ENCODE measurements at regions not wholly inside any gene's neighbourhood (a gene's known extent, or its start where the extent isn't known, plus 50 kb on each side); places are given as distances from the start of the nearest gene placed in this dataset.
A peak's percentile ranks its signal among the peaks of the same experiment; 100 is the strongest.

GRCh38 chr14:100381395-100382105 lies 58.4 kb downstream of the SLC25A47 start:
- no peaks in the 10 kb centered on the region for H3K9me3 ChIP-seq (ENCODE audit: control insufficient read depth, low read length, poor library complexity, severe bottlenecking)
- Mint-ChIP-seq H3K4me3 (no peak overlapping the region), H3K36me3 (ENCODE audit: low read depth) (no peaks in the 10 kb centered on the region), H3K27me3 (no peaks in the 10 kb centered on the region), H3K27ac (no peak overlapping the region), H3K4me1 (peaks cover 19% of the 10 kb centered on the region)
- ATAC-seq (no peak), DNase-seq (no peak)

GRCh38 chr14:100382106-100382455 lies 58.9 kb downstream of the SLC25A47 start:
- no peak for ATAC-seq
- Mint-ChIP-seq H3K27ac (no peak overlapping the region), H3K4me3 (no peak overlapping the region), H3K27me3 (no peaks in the 10 kb centered on the region), H3K4me1 (peaks cover 16% of the 10 kb centered on the region), H3K36me3 (ENCODE audit: low read depth) (no peaks in the 10 kb centered on the region)
- H3K9me3 ChIP-seq (ENCODE audit: control insufficient read depth, low read length, poor library complexity, severe bottlenecking) = no peaks in the 10 kb centered on the region
- DNase-seq = no peak

- no peaks in the 10 kb centered on the region for H3K27me3 Mint-ChIP-seq
- H3K27ac Mint-ChIP-seq = no peak overlapping the region
- no peak overlapping the region for H3K4me3 Mint-ChIP-seq
- ATAC-seq (peak; percentile 85), DNase-seq (peak; percentile 48 to 57 (median 50))
- H3K4me1 Mint-ChIP-seq = peaks cover 18% of the 10 kb centered on the region
- no peaks in the 10 kb centered on the region for H3K9me3 ChIP-seq (ENCODE audit: control insufficient read depth, low read length, poor library complexity, severe bottlenecking)
- no peaks in the 10 kb centered on the region for H3K36me3 Mint-ChIP-seq (ENCODE audit: low read depth)
Observed at GRCh38 chr14:100383727-100384158, 60.6 kb downstream of the SLC25A47 start.

GRCh38 chr14:100384277-100384676 lies 61.1 kb downstream of the SLC25A47 start:
- H3K27ac Mint-ChIP-seq = no peak overlapping the region
- H3K36me3 Mint-ChIP-seq (ENCODE audit: low read depth) = no peaks in the 10 kb centered on the region
- H3K9me3 ChIP-seq (ENCODE audit: control insufficient read depth, low read length, poor library complexity, severe bottlenecking) = no peaks in the 10 kb centered on the region
- no peak overlapping the region for H3K4me3 Mint-ChIP-seq
- H3K4me1 Mint-ChIP-seq = peaks cover 16% of the 10 kb centered on the region
- H3K27me3 Mint-ChIP-seq = no peaks in the 10 kb centered on the region
- ATAC-seq = no peak
- DNase-seq = no peak

- no peaks in the 10 kb centered on the region for H3K9me3 ChIP-seq (ENCODE audit: control insufficient read depth, low read length, poor library complexity, severe bottlenecking)
- Mint-ChIP-seq H3K27me3 (no peaks in the 10 kb centered on the region), H3K27ac (no peak overlapping the region), H3K4me1 (peaks cover 20% of the 10 kb centered on the region), H3K4me3 (no peak overlapping the region), H3K36me3 (ENCODE audit: low read depth) (peaks cover 1% of the 10 kb centered on the region)
- DNase-seq (no peak), ATAC-seq (no peak)
Observed at GRCh38 chr14:100384819-100385813, 62.0 kb downstream of the SLC25A47 start.

GRCh38 chr14:100386121-100386520 lies 63.0 kb downstream of the SLC25A47 start:
- Mint-ChIP-seq H3K36me3 (ENCODE audit: low read depth) (peaks cover 2% of the 10 kb centered on the region), H3K27me3 (no peaks in the 10 kb centered on the region), H3K4me1 (peaks cover 27% of the 10 kb centered on the region), H3K27ac (no peak overlapping the region), H3K4me3 (no peak overlapping the region)
- DNase-seq (no peak), ATAC-seq (no peak)
- H3K9me3 ChIP-seq (ENCODE audit: control insufficient read depth, low read length, poor library complexity, severe bottlenecking) = no peaks in the 10 kb centered on the region

GRCh38 chr14:100386846-100387245 lies 63.7 kb downstream of the SLC25A47 start:
- Mint-ChIP-seq H3K27me3 (no peaks in the 10 kb centered on the region), H3K36me3 (ENCODE audit: low read depth) (peaks cover 2% of the 10 kb centered on the region), H3K27ac (no peak overlapping the region), H3K4me1 (peaks cover 33% of the 10 kb centered on the region), H3K4me3 (no peak overlapping the region)
- DNase-seq (no peak), ATAC-seq (no peak)
- no peaks in the 10 kb centered on the region for H3K9me3 ChIP-seq (ENCODE audit: control insufficient read depth, low read length, poor library complexity, severe bottlenecking)

- DNase-seq (no peak), ATAC-seq (no peak)
- H3K27ac Mint-ChIP-seq = no peak overlapping the region
- peaks cover 35% of the 10 kb centered on the region for H3K4me1 Mint-ChIP-seq
- no peaks in the 10 kb centered on the region for H3K27me3 Mint-ChIP-seq
- no peaks in the 10 kb centered on the region for H3K9me3 ChIP-seq (ENCODE audit: control insufficient read depth, low read length, poor library complexity, severe bottlenecking)
- no peak overlapping the region for H3K4me3 Mint-ChIP-seq
- H3K36me3 Mint-ChIP-seq (ENCODE audit: low read depth) = peaks cover 2% of the 10 kb centered on the region
Observed at GRCh38 chr14:100387450-100387849, 64.3 kb downstream of the SLC25A47 start.

- no peak for ATAC-seq
- no peak for DNase-seq
- peaks cover 37% of the 10 kb centered on the region for H3K4me1 Mint-ChIP-seq
- no peaks in the 10 kb centered on the region for H3K27me3 Mint-ChIP-seq
- no peak overlapping the region for H3K4me3 Mint-ChIP-seq
- no peak overlapping the region for H3K27ac Mint-ChIP-seq
- no peaks in the 10 kb centered on the region for H3K9me3 ChIP-seq (ENCODE audit: control insufficient read depth, low read length, poor library complexity, severe bottlenecking)
- H3K36me3 Mint-ChIP-seq (ENCODE audit: low read depth) = peaks cover 2% of the 10 kb centered on the region
Observed at GRCh38 chr14:100388103-100389054, 65.2 kb downstream of the SLC25A47 start.

GRCh38 chr14:100389497-100390104 lies 66.5 kb downstream of the SLC25A47 start:
- H3K27me3 Mint-ChIP-seq = no peaks in the 10 kb centered on the region
- H3K27ac Mint-ChIP-seq = no peak overlapping the region
- DNase-seq (no peak), ATAC-seq (no peak)
- peaks cover 2% of the 10 kb centered on the region for H3K36me3 Mint-ChIP-seq (ENCODE audit: low read depth)
- H3K4me1 Mint-ChIP-seq = peaks cover 35% of the 10 kb centered on the region
- no peak overlapping the region for H3K4me3 Mint-ChIP-seq
- no peaks in the 10 kb centered on the region for H3K9me3 ChIP-seq (ENCODE audit: control insufficient read depth, low read length, poor library complexity, severe bottlenecking)

- Mint-ChIP-seq H3K27me3 (no peaks in the 10 kb centered on the region), H3K4me3 (no peak overlapping the region), H3K27ac (no peak overlapping the region), H3K4me1 (peaks cover 36% of the 10 kb centered on the region), H3K36me3 (ENCODE audit: low read depth) (peaks cover 2% of the 10 kb centered on the region)
- no peaks in the 10 kb centered on the region for H3K9me3 ChIP-seq (ENCODE audit: control insufficient read depth, low read length, poor library complexity, severe bottlenecking)
- DNase-seq = no peak
- no peak for ATAC-seq
Observed at GRCh38 chr14:100391173-100391572, 68.0 kb downstream of the SLC25A47 start.

- H3K9me3 ChIP-seq (ENCODE audit: control insufficient read depth, low read length, poor library complexity, severe bottlenecking) = no peaks in the 10 kb centered on the region
- DNase-seq (no peak), ATAC-seq (no peak)
- Mint-ChIP-seq H3K36me3 (ENCODE audit: low read depth) (peaks cover 2% of the 10 kb centered on the region), H3K27ac (no peak overlapping the region), H3K4me1 (peaks cover 36% of the 10 kb centered on the region), H3K4me3 (no peak overlapping the region), H3K27me3 (no peaks in the 10 kb centered on the region)
Observed at GRCh38 chr14:100391724-100392123, 68.6 kb downstream of the SLC25A47 start.

All from T-helper 17 cell (primary cell).